ENCODE measurements at regions not wholly inside any gene's neighbourhood (a gene's known extent, or its start where the extent isn't known, plus 50 kb on each side); places are given as distances from the start of the nearest gene placed in this dataset.
A peak's percentile ranks its signal among the peaks of the same experiment; 100 is the strongest.
"Not testable (repeated sequence)": the region's sequence is repeated elsewhere in the genome, so short reads cannot be mapped to it uniquely, and the experiment has no call there.

DNA sequence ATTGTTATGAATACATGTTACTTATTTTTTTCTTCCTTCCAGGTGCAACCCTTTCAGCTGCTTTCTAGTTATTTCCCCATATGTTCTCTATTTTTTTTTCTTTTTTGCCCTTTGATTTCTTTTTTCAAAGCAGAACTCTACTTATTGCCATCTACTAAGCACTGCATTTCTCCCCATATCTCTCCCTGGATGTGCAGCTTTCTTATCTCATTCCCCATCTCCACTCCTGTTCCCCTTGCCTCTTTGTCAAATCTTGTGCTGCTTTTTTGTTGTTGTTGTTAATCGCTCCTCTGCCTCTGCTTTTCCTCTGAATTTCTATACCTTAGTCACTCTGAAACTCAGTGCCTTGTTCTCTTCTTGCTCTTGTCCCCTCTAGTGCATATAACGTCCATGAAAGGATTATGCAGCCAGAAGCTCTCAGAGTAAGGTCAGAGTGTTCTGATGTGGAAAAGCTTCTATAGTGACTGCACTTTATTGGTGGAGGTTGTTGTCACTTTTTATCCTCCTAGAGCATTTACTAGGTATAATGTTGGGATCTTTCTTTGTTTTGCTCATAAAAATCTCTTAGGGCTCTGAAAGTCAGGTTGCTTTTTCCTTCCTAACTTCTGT, 51.1 kb upstream of the JADE1 start:
- no peak overlapping the region for H3K4me3 ChIP-seq (ENCODE audit: low read length in 3 of 3)
- no peak overlapping the region for H3K27ac ChIP-seq (ENCODE audit: low read depth in 2 of 2, low read length in 2 of 2)
- no peak overlapping the region for H3K9ac ChIP-seq (ENCODE audit: low read length in 3 of 3)
- no peaks in the 10 kb centered on the region for H3K4me1 ChIP-seq (ENCODE audit: control insufficient read depth in 2 of 3, insufficient read depth in 2 of 3, low read depth in 1 of 3, low read length in 3 of 3)
- no peaks in the 10 kb centered on the region for H3K27me3 ChIP-seq (ENCODE audit: control insufficient read depth, insufficient read depth, low read length)
- no peaks in the 10 kb centered on the region for H3K36me3 ChIP-seq (ENCODE audit: control insufficient read depth in 2 of 3, insufficient read depth in 3 of 3, low read length in 3 of 3)
- DNase-seq, result no peak
- TF ChIP-seq, protein P1, sequence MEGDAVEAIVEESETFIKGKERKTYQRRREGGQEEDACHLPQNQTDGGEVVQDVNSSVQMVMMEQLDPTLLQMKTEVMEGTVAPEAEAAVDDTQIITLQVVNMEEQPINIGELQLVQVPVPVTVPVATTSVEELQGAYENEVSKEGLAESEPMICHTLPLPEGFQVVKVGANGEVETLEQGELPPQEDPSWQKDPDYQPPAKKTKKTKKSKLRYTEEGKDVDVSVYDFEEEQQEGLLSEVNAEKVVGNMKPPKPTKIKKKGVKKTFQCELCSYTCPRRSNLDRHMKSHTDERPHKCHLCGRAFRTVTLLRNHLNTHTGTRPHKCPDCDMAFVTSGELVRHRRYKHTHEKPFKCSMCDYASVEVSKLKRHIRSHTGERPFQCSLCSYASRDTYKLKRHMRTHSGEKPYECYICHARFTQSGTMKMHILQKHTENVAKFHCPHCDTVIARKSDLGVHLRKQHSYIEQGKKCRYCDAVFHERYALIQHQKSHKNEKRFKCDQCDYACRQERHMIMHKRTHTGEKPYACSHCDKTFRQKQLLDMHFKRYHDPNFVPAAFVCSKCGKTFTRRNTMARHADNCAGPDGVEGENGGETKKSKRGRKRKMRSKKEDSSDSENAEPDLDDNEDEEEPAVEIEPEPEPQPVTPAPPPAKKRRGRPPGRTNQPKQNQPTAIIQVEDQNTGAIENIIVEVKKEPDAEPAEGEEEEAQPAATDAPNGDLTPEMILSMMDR (IDR thresholded peaks at IDR 0.05; ENCODE audit: borderline replicate concordance, extremely low read depth, insufficient read depth), result no peak
- intact Hi-C loops (cut with DNase I), result no loop called here
- no peak for FAIRE-seq
- H3K9me3 ChIP-seq (ENCODE audit: control insufficient read depth in 2 of 3, insufficient read depth in 1 of 3, low read length in 3 of 3), result no peaks in the 10 kb centered on the region

DNA sequence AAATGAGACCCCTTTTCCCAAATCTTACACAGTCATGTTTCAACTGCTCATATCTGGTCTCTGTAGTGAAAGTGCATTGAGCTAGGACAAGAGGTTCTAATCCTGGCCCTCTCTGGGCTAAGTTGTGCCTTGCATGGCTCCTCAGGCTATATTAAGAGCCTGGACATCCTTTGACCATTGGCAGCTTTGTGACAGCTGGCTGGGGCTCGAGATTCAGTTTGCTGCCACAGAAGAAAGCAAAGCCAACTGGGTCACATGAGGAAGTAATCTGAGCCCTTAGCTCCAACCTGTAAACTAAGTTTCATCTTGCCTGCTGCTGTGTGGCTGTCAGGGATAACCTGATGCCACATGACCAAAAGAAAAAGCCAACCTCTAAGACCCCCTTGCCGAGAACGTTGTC, 51.8 kb upstream of the JADE1 start:
- FAIRE-seq, result no peak
- Histone ChIP-seq H3K4me1 (ENCODE audit: control insufficient read depth in 2 of 3, insufficient read depth in 2 of 3, low read depth in 1 of 3, low read length in 3 of 3) (no peaks in the 10 kb centered on the region), H3K27me3 (ENCODE audit: control insufficient read depth, insufficient read depth, low read length) (no peaks in the 10 kb centered on the region), H3K9me3 (ENCODE audit: control insufficient read depth in 2 of 3, insufficient read depth in 1 of 3, low read length in 3 of 3) (no peaks in the 10 kb centered on the region), H3K4me3 (ENCODE audit: low read length in 3 of 3) (no peak overlapping the region), H3K9ac (ENCODE audit: low read length in 3 of 3) (no peak overlapping the region), H3K36me3 (ENCODE audit: control insufficient read depth in 2 of 3, insufficient read depth in 3 of 3, low read length in 3 of 3) (no peaks in the 10 kb centered on the region), H3K27ac (ENCODE audit: low read depth in 2 of 2, low read length in 2 of 2) (no peak overlapping the region)
- intact Hi-C loops (cut with DNase I), result no loop called here
- DNase-seq, result peak in 4 of 5 donors; percentile 43 to 66 (median 58)
- TF ChIP-seq, protein P1 (IDR thresholded peaks at IDR 0.05; ENCODE audit: borderline replicate concordance, extremely low read depth, insufficient read depth), result no peak

DNA sequence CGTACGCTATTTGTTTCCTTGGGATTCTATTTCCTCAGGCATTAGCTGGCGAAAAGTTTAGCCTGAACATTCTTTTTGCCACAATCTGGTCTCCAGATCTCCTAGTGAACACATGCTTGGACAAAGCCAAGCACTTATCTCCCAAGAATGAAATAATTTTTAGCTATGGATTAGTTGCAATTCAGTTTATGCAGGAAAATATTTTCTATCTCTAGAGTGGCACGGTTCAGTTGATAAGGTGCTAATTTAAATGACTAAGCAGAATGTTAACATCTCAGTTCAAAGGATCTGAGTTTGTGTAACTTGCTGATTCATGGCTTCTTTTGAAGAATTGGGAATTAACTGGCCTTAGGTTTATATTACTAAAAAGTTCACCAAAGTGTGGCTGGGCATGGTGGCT, 58.1 kb upstream of the JADE1 start:
- DNase-seq (peak in 1 of 5 donors; percentile 9), FAIRE-seq (no peak)
- Histone ChIP-seq H3K4me1 (ENCODE audit: control insufficient read depth in 2 of 3, insufficient read depth in 2 of 3, low read depth in 1 of 3, low read length in 3 of 3) (peaks cover 0 to 2% (median 0%) of the 10 kb centered on the region in 3 donors), H3K27ac (ENCODE audit: low read depth in 2 of 2, low read length in 2 of 2) (no peak overlapping the region), H3K9me3 (ENCODE audit: control insufficient read depth in 2 of 3, insufficient read depth in 1 of 3, low read length in 3 of 3) (no peaks in the 10 kb centered on the region), H3K27me3 (ENCODE audit: control insufficient read depth, insufficient read depth, low read length) (no peaks in the 10 kb centered on the region), H3K36me3 (ENCODE audit: control insufficient read depth in 2 of 3, insufficient read depth in 3 of 3, low read length in 3 of 3) (no peaks in the 10 kb centered on the region), H3K9ac (ENCODE audit: low read length in 3 of 3) (no peak overlapping the region), H3K4me3 (ENCODE audit: low read length in 3 of 3) (no peak overlapping the region)
- TF ChIP-seq, protein P1 (IDR thresholded peaks at IDR 0.05; ENCODE audit: borderline replicate concordance, extremely low read depth, insufficient read depth), result no peak
- intact Hi-C loops (cut with DNase I), result no loop called here

DNA sequence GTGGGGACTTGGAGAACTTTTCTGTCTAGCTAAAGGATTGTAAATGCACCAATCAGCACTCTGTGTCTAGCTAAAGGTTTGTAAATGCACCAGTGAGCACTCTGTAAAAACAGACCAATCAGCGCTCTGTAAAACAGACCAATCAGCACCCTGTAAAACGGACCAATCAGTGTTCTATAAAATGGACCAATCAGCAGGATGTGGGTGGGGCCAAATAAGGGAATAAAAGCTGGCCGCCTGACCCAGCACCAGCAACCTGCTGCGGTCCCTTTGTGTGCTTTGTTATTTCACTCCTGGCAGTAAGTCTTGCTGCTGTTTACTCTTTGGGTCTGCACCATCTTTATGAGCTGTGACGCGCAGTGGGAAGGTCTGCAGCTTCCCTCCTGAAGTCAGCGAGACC, 67.8 kb upstream of the JADE1 start:
- intact Hi-C loops (cut with DNase I); H3K9ac ChIP-seq (ENCODE audit: low read length in 3 of 3); H3K36me3 ChIP-seq (ENCODE audit: control insufficient read depth in 2 of 3, insufficient read depth in 3 of 3, low read length in 3 of 3); H3K9me3 ChIP-seq (ENCODE audit: control insufficient read depth in 2 of 3, insufficient read depth in 1 of 3, low read length in 3 of 3); H3K27ac ChIP-seq (ENCODE audit: low read depth in 2 of 2, low read length in 2 of 2); FAIRE-seq; H3K4me1 ChIP-seq (ENCODE audit: control insufficient read depth in 2 of 3, insufficient read depth in 2 of 3, low read depth in 1 of 3, low read length in 3 of 3); H3K4me3 ChIP-seq (ENCODE audit: low read length in 3 of 3); H3K27me3 ChIP-seq (ENCODE audit: control insufficient read depth, insufficient read depth, low read length); DNase-seq: not testable (repeated sequence)
